ENCODE measurements at regions not wholly inside any gene's neighbourhood (a gene's known extent, or its start where the extent isn't known, plus 50 kb on each side); places are given as distances from the start of the nearest gene placed in this dataset.

DNA sequence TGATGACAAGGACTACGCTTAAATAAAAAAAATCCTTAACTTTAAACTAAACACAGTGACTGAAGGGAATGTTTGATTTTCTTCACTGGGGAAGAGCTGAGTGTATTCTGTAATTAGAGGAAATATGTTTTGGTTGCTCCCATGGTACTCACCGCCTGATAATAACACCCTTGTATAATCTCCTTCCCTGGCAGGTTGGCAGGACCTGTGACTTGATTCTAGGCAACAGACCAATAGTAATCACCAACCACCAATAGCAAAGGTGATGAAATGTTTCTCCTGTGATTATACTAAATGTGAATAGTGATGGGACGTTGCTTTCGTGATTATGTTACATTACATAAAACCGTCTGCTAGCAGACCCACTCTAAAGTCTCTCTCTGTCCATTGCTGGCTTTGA, 536.8 kb upstream of the CPEB2 start:
- Histone ChIP-seq H2AFZ (replicated peaks) (no peak overlapping the region), H3K4me3 (no peak overlapping the region), H3K4me1 (no peaks in the 10 kb centered on the region), H3K36me3 (no peaks in the 10 kb centered on the region), H3K4me2 (no peak overlapping the region), H3K9ac (no peak overlapping the region), H3F3A (ENCODE audit: low read depth) (no peaks in the 10 kb centered on the region), H3K9me3 (ENCODE audit: low read depth) (no peaks in the 10 kb centered on the region), H4K20me1 (ENCODE audit: low read depth) (no peaks in the 10 kb centered on the region), H3K27me3 (no peaks in the 10 kb centered on the region), H3K79me2 (ENCODE audit: low read depth) (no peaks in the 10 kb centered on the region), H3K27ac (no peak overlapping the region)
- TF ChIP-seq EZH2phosphoT487 (IDR thresholded peaks at IDR 0.05) (no peak), EZH2 (IDR thresholded peaks at IDR 0.05) (no peak), CTCF (IDR thresholded peaks at IDR 0.05) (no peak)
- Mint-ChIP-seq H3K4me1 (no peaks in the 10 kb centered on the region), H3K27ac (no peak overlapping the region), H3K27me3 (ENCODE audit: insufficient read depth, low read depth) (no peaks in the 10 kb centered on the region), H3K4me3 (no peak overlapping the region), H3K9me3 (no peaks in the 10 kb centered on the region), H3K36me3 (no peaks in the 10 kb centered on the region)
- no peak for DNase-seq (ENCODE audit: low spot score)

DNA sequence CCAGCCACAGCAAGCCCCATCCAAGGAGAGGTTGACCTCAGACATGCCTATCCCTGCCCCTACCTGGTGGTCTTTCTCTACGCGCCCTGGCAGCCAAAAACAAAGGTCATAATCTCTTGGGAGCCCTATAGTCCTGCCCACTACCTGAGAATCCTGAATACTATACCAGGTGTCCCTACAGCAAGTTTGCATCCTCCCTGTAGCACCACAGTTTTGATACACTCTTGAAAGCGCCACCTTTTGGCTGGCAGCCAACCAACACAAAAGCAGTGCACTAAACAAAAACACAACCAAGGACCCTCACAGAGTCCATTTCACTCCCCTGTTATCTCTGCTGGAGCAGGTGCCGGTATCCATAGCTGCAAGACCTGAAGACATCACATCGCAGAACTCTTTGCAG, 523.8 kb upstream of the CPEB2 start:
- Histone ChIP-seq H3K4me2 (no peak overlapping the region), H3K4me1 (no peaks in the 10 kb centered on the region), H3K36me3 (no peaks in the 10 kb centered on the region), H3K27me3 (no peaks in the 10 kb centered on the region), H4K20me1 (ENCODE audit: low read depth) (no peaks in the 10 kb centered on the region), H3K79me2 (ENCODE audit: low read depth) (no peaks in the 10 kb centered on the region), H3K9me3 (ENCODE audit: low read depth) (no peaks in the 10 kb centered on the region), H3K4me3 (no peak overlapping the region), H3F3A (ENCODE audit: low read depth) (no peaks in the 10 kb centered on the region), H3K27ac (no peak overlapping the region), H3K9ac (no peak overlapping the region), H2AFZ (replicated peaks) (no peak overlapping the region)
- Mint-ChIP-seq H3K4me3 (no peak overlapping the region), H3K9me3 (peaks cover 10% of the 10 kb centered on the region), H3K27me3 (ENCODE audit: insufficient read depth, low read depth) (no peaks in the 10 kb centered on the region), H3K36me3 (no peaks in the 10 kb centered on the region), H3K27ac (no peak overlapping the region), H3K4me1 (no peaks in the 10 kb centered on the region)
- TF ChIP-seq EZH2phosphoT487 (IDR thresholded peaks at IDR 0.05) = no peak
- TF ChIP-seq CTCF (IDR thresholded peaks at IDR 0.05) = no peak
- TF ChIP-seq EZH2 (IDR thresholded peaks at IDR 0.05) = no peak
- DNase-seq (ENCODE audit: low spot score) = no peak

DNA sequence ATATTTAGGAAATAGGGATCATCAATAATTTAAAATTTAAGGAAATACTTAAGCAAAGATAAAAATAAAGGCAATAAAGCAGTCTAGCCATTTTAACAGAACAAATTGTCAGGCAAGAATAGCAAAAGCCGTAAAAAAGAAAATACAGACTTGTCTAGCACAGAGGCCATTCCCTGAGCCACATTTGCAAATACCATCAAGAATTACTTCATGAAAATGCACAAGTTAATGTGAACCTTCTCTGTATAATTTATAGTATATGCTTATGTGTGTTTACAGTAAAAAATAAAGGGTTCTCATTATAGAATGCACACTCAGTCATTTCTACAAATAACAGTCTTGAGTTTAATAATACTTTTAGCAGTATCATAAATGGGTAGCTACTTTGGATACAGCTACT, 505.9 kb upstream of the CPEB2 start:
- H3K4me2 ChIP-seq = no peak overlapping the region
- no peaks in the 10 kb centered on the region for H3K36me3 ChIP-seq
- Mint-ChIP-seq H3K27me3 (ENCODE audit: insufficient read depth, low read depth) (peaks cover 3% of the 10 kb centered on the region), H3K27ac (no peak overlapping the region), H3K9me3 (no peaks in the 10 kb centered on the region), H3K4me3 (no peak overlapping the region), H3K36me3 (no peaks in the 10 kb centered on the region), H3K4me1 (no peaks in the 10 kb centered on the region)
- no peak for DNase-seq (ENCODE audit: low spot score)
- H3F3A ChIP-seq (ENCODE audit: low read depth) = no peaks in the 10 kb centered on the region
- no peaks in the 10 kb centered on the region for H3K79me2 ChIP-seq (ENCODE audit: low read depth)
- H3K4me3 ChIP-seq = no peak overlapping the region
- H2AFZ ChIP-seq (replicated peaks) = no peak overlapping the region
- H3K4me1 ChIP-seq = no peaks in the 10 kb centered on the region
- no peaks in the 10 kb centered on the region for H4K20me1 ChIP-seq (ENCODE audit: low read depth)
- no peak overlapping the region for H3K27ac ChIP-seq
- TF ChIP-seq CTCF (IDR thresholded peaks at IDR 0.05) (no peak), EZH2 (IDR thresholded peaks at IDR 0.05) (no peak), EZH2phosphoT487 (IDR thresholded peaks at IDR 0.05) (no peak)
- no peak overlapping the region for H3K9ac ChIP-seq
- no peaks in the 10 kb centered on the region for H3K27me3 ChIP-seq
- no peaks in the 10 kb centered on the region for H3K9me3 ChIP-seq (ENCODE audit: low read depth)

GRCh38 chr4:14496969-14497368, 505.3 kb upstream of the CPEB2 start:
- peaks cover 3% of the 10 kb centered on the region for H3K27me3 Mint-ChIP-seq (ENCODE audit: insufficient read depth, low read depth)

More at GRCh38 chr4:14496969-14497368, 505.3 kb upstream of the CPEB2 start:
- Histone ChIP-seq H4K20me1 (ENCODE audit: low read depth) (no peaks in the 10 kb centered on the region), H3K9me3 (ENCODE audit: low read depth) (no peaks in the 10 kb centered on the region), H3K4me3 (no peak overlapping the region), H3F3A (ENCODE audit: low read depth) (no peaks in the 10 kb centered on the region), H2AFZ (replicated peaks) (no peak overlapping the region), H3K27me3 (no peaks in the 10 kb centered on the region), H3K9ac (no peak overlapping the region), H3K79me2 (ENCODE audit: low read depth) (no peaks in the 10 kb centered on the region), H3K27ac (no peak overlapping the region), H3K4me2 (no peak overlapping the region), H3K36me3 (no peaks in the 10 kb centered on the region), H3K4me1 (no peaks in the 10 kb centered on the region)
- Mint-ChIP-seq H3K4me3 (no peak overlapping the region), H3K27ac (no peak overlapping the region), H3K36me3 (no peaks in the 10 kb centered on the region), H3K4me1 (no peaks in the 10 kb centered on the region), H3K9me3 (no peaks in the 10 kb centered on the region)
- DNase-seq (ENCODE audit: low spot score) = no peak
- TF ChIP-seq CTCF (IDR thresholded peaks at IDR 0.05) (no peak), EZH2 (IDR thresholded peaks at IDR 0.05) (no peak), EZH2phosphoT487 (IDR thresholded peaks at IDR 0.05) (no peak)
